Head of caudate nucleus (tissue), 42 donors: ENCODE measurements at regions not wholly inside any gene's neighbourhood (a gene's known extent, or its start where the extent isn't known, plus 50 kb on each side); places are given as distances from the start of the nearest gene placed in this dataset.

Source experiments
- DNase-seq, 42 donors: peaks; one replicate each; pipeline versions ENCODE4 v3.0.0 to v3.0.0-alpha.2; 2020 to 2021; ENCODE audit warnings: mixed read lengths in 7 of 42
- intact Hi-C: fragments of 100-400 bp; cut with DNase I; formaldehyde crosslinking; loops from one replicate; pipeline ENCODE4 v1.15.0; 2022

DNA sequence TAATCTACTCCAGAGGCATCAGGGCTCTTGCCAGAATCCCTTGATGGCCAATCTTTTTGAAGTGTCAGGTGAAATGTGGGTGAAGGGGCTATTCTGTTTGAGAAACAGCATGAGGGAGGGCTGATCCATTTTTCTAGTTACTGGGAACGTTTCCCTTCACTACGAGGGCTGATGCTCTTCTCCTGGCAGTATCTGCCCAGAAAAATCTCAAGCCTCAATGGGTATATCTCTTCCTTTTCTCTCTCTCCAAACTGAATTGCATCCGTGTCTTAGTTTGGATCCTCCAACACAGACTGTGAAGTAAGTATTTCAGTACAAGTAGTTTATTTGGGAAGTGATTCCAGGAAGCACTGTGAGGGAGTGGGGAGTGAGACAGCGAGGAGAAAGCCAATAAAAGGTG, 113.0 kb upstream of the NAV2 start:
- DNase-seq: no peak
- intact Hi-C loops: no loop called here

DNA sequence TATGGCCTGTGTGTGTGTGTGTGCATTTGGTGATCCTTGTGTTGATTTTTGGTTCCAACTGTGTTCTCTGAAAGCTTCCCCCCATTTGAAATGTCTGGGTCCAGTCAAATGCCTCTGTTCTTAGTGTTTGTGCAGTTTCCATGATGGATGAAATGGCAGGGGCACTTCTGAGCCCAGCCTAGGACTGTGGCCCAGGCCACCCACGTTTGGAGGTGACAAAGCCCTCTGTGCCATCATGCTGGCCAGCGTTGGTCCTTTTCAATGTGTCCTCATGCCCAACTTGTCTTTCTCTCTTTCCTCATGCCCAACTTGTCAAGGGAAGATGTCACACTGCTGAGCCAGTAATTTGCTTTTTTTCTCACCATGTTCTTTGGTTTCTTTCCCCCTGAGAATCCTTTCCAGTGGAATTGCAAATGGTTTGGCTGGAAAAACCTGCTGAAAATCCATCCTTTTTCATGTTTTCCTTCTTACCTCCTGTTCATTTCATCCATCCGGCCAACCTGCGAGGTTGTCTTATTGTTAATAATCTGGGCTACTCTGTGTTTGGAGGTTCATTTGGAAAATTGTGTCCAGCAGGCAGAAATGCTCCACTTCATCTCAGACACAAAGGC, 113.7 kb upstream of the NAV2 start:
- no peak for DNase-seq
- intact Hi-C loops: no loop called here

DNA sequence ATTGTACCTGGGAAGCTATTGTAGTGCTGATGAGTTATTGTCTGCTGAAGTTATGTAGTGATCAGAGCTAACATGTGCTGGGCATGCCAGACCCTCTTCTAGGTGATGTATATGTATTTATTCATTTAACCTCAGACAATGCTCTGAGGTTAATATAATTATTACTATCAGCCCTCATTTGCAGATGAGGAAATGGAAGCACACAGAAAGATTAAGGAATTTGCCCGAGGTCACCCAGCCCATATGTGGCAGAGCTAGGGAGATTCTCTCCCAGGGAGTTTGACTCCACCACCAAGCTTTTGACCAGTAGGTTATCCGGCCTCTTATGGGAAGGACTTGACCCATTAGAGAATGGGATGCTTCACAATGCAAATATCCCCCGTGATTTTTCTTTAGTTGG, 114.2 kb upstream of the NAV2 start:
- peak in 1 of 42 donors; percentile 23 for DNase-seq
- intact Hi-C loops: no loop called here

DNA sequence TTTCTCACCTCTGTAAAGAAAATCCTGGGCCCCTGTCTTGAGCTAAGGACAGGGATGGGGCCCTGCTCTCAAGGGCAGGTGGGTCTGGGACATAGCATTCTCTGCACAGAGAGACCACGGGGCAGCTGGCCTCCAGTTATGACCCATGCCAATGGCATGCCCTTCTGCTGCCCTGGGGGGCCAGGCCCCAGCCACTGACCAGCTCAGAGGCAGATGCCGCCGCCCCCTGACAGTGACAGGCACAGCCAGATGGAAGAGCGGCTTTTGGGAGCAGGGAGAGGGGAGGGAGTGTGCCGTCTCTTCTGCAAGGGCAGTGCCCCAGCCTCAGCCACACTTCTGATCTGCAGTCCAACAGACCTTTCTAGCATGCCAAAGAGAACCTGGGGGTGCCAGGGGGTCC, 114.8 kb upstream of the NAV2 start:
- peak in 16 of 42 donors; percentile 12 to 60 (median 33) for DNase-seq
- intact Hi-C loops: no loop called here

DNA sequence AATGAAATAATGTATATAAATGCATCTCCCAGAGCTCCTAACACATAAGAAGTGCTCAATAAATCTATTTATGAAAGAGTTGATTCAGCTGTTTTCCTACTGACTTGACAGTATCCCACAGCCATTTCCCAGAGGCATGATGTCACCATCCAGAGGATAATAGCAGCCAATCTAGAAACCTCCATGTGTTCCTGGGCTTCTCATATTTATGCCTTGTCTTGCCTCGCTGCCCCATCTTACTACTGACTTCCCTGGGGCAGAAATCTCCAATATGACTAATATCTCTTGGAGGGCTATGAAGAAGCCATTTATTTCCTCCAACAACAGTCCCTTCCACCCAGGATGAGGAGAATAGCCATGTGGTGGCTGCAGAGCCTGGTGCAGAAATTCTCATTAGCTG, 115.4 kb upstream of the NAV2 start:
- intact Hi-C loops: no loop called here

DNA sequence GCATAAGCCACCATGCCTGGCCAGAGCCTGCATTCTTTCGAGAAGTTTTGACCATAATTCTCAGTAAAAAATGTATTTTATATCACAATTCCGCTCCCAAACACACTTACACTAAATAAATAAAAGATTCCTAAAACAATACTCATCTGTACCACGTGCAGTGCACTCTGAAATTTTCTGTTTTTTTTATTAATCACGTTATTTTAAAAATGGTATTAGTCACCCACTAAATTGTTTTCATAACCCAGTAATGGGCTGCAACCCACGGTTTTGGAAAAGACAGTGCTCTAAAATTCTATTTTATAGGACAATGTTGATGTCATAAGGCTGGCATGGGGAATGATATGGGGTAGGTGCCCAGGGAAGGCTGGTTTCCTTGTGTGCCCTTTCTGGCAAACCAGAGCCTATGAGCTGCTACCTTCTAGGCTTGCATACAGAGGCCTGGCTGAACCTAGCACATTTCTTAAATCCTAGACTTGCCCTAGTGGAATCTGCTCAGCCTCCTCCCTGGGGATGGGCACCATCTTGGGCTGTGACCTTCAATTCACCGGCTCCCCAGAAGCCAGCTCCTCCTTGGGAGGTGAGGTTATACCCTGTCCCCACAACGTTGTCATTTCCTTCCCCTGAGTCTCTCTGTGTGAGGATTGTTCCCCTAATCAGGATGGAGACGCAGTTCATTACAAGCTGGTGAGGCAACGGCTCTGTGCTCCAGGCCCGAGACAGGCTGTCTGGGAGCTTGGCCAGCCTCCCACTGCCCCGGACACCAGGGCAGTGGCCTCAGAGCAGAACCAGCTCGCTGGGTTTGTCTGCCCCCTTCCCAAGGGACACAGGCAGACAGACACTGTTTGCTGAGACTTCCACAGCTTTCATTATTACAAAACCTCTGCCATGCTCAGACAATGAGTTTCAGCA, 116.5 kb upstream of the NAV2 start:
- intact Hi-C loops: no loop called here
- peak in 26 of 42 donors; percentile 15 to 66 (median 43) for DNase-seq

More for the DNA sequence above, 115.4 kb upstream of the NAV2 start:
- peak in 1 of 42 donors; percentile 37 for DNase-seq

DNA sequence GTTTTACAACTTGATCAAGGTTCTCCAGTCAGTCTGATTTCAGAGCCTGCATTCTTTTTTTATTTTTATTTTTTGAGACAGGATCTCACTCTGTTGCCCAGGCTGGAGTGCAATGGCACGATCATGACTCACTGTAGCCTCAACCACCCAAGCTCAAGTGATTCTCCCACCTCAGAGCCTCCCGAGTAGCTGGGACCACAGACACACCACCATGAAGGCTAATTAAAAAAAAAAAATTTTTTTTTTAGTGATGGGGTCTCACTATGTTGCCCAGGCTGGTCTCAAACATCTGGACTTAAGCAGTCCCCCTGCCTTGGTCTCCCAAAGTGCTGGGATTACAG, 117.2 kb upstream of the NAV2 start:
- intact Hi-C loops: no loop called here

DNA sequence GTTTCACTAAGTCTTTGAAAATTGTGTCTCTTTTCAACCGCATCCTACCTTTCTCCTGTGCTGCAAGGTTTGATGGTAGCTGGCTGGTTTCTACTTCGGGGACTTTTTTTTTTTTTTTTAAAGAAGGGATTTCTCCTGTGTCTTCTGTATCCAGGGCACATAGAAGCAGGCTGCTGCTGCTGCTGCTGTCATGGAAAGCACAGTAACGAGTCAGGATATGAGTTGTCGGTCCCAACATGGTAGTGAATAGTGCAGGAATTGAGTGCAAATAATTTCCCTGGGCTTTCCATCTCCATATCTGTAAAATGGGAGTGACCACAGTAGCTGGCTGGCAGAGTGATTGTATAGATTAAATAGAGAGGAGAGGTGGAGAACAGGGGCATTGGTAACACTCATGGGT, 118.3 kb upstream of the NAV2 start:
- DNase-seq: peak in 1 of 42 donors; percentile 16
- intact Hi-C loops: no loop called here

More for the DNA sequence above, 117.2 kb upstream of the NAV2 start:
- DNase-seq: peak in 1 of 42 donors; percentile 32

DNA sequence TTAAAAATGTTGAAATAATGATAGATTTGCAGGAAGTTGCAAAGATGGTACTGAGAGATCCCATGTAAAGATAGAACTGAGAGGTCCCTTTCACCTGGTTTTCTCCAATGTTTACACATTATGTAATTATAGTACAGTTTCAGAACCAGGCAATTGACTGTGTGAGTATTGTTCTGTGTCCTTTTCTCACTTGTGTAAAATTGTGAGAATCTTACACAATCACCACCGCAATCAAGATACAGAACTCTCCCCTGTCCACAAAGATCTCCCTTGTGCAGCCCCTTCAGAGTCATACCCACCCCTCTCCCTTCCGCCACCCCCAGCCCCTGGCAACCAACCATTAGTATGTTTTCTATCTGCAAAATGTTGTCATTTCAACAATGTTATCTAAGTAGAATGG, 119.8 kb upstream of the NAV2 start:
- intact Hi-C loops: no loop called here

DNA sequence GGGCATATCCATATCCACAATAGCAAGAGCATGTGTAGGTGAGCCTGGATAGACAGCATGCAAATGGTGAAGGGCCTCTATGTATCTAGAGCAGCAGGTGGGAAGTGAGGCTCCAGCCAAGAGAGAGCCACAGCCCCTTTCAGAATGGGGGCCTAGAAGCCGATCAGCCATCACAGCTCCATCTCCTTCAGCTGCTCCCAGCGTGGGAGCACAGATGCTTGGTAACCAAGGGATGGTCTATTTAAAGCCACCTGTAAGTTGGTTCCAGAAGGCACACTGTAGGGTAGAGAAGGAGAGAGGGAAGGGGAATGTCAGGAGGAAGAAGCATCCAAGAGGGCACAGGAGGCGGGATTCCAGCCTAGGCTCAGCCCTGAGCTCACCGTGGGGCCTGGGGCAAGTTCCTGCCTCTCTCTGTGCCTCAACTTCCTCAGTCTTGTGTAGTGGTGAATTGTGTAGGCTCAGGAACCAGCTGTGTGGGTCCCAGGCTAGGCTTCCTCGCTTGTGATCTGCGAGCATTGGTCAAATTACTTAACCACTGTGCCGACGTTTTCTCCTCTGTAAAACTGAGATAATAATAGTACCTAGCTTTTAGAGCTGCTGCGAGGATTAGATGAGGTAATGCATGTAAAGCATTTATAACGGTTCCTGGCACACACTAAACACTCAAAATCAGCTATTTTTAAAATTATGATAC, 122.9 kb upstream of the NAV2 start:
- intact Hi-C loops: no loop called here
- DNase-seq: peak in 7 of 42 donors; percentile 7 to 61 (median 32)

More for the DNA sequence above, 119.8 kb upstream of the NAV2 start:
- DNase-seq: peak in 1 of 42 donors; percentile 7

DNA sequence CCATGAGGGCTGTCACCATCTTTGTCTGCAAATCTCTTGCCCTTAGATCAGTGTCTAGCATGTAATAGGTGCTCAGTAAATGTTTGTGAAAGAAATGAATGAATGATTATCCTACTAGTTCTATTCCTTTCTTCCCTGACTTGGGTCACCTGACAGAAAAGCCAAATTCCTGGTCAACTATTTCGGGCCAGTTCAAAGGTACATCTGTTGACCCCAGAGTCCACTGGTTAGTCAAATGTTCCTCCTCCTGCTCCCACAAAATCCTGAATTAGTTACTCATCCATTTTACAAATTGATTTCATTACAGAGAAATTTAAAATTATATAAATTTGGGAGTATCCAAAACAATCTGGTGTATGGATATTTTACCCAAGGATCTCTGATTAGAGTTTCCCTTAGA, 124.7 kb upstream of the NAV2 start:
- intact Hi-C loops: no loop called here
- DNase-seq: peak in 1 of 42 donors; percentile 22

DNA sequence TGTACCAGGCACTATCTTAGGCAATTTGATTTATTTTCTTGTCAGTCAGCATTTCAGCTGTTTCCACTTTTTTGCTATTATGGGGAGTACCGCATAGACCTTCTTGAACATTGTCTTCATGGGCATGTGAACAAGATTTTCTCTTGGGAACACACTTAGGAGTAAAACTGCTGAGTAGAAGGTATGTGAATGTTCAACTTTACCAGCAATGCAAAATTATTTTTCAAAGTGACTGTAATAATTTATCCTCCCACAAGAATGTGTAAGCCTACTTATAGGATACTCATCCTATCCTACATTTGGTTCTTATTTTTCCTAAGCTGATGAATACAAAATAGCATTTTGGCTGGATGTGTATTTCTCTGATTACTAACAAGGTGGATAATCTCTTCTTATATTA, 132.0 kb upstream of the NAV2 start:
- intact Hi-C loops: no loop called here
- DNase-seq: no peak

DNA sequence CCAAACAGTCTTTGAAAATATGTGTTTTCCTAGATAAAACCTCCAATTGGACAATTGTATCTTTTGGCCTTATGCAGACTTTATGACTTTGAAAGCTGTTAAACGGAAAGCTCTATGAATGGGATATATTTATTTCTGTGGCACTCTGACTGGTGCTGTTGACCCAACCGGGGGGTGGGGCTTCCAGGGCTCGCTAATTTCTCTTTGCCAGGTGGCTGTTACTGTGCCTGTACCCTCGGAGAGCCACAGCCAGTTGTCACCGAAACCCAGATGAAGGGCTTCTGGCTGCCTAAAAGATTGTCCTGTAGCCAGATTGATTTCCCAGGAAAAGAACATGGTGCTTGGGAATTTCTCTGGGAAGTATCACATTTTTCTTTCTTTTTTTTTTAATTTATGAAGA, 132.7 kb upstream of the NAV2 start:
- no peak for DNase-seq
- intact Hi-C loops: no loop called here

DNA sequence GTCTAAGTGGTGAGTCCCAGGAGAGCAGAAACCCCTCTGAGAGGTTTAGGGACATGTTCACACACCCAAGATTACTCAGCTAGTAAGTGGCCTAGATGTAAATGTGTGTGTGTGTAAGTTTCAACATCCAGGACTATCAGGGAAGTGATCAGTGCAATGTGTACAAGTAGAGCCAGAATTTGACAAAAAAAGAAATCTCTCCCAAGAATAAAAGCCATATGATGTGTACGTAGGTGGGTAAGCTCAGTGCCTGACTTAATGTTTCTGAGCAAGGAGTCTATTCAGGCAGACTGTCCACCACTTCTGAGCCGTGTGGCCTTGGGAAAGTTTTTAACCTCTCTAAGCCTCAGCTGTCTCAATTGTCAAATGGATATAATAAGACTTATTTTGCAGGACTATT, 133.8 kb upstream of the NAV2 start:
- intact Hi-C loops: no loop called here
- no peak for DNase-seq

DNA sequence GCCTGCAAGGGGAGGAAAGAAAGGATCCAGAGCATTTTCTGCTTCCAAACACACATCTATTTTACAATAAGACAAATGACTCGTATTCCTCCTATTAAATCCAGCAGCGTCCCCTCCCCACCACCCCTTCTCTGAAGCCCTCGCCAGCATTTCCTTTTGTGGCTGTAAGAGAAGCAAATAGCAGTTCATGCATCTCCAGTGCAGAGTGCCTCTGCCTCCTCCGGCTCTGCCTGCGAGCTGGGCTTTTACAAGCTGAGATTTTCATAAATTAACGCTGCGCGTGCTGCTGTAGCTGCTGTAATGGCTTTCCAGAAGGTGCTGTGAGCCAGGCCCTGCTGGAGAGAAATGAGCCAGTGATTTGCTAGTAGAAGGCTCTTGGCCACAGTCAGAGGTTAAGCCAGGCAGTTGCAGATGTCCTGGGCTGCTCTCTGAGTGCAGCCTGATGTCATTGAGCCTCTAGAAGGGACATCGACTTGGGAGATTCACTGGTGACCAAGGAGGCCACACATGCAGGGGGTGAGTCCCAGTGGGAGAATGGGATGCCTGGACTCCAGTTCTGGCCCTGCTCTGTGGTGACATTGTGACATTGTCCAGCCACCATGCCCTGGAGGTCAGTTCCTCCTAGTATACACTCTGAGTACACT, 134.5 kb upstream of the NAV2 start:
- intact Hi-C loops: no loop called here
- peak in 40 of 42 donors; percentile 36 to 93 (median 68) for DNase-seq

DNA sequence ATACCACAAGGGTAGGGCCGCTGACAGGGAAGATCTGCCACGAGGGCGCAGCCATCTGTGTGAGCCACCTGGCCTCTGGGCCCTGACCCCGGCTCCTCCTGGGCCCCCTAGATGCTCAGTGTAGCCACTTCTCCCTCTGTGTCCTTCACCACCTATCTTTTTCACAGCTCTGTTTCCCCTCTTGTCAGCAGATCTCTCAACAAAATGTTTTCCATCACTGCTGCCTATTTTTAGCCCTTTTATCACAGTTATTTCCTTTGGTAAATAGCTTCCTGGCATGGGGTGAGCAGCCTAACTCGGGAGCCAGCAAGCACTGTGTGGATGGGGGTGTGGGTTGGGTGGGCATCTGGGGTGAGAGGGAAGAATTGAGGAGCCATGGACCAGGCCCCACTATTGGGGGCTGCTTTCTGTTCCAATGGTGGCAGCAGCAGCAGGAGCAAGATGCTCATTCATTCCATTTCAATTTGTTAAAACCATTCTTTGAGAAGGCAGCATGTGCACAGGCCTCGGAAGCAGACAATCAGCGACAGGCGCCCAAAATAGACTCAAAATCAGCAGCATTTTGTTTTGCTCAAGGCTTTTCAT, 135.2 kb upstream of the NAV2 start:
- DNase-seq: peak in 2 of 42 donors; percentile 14 to 56
- intact Hi-C loops: no loop called here

DNA sequence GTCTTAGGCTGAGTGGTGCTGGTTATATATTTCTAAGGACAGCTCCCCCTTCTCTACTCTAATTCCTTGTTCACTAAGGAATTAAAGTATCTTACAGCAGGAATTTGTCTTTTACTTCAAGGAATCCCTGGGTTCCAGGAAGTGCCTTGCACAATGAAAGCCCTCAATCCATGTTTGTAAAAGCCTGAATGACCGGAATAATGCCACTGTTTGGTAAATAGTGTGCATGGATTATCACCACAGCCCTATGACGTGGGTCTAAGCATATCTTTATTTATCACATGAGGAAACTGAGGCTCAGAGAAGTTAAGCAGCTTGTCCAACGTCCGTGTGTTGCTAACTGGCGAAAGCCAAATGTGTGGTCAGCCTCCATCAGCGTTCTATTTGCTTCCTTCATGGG, 135.7 kb upstream of the NAV2 start:
- DNase-seq: no peak
- intact Hi-C loops: no loop called here

DNA sequence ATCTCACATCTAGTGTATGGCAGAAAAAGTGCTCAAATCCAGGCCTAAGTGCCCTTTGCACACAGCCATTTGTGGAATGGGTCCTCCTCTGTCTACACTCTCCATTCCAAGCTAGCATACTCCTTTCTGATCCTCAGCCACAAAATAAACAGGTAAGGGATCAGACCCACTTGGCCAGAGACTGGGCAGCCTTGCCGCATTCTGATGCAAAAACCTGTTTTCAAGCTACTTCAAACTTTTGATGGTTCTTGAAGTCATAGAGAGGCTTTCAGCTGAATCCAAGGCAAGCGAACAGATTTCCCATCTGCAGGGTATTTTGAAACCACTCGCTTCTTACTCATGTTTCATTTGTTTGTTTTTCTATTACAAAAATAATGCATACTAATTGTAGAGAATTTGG, 136.6 kb upstream of the NAV2 start:
- DNase-seq: no peak
- intact Hi-C loops: no loop called here

DNA sequence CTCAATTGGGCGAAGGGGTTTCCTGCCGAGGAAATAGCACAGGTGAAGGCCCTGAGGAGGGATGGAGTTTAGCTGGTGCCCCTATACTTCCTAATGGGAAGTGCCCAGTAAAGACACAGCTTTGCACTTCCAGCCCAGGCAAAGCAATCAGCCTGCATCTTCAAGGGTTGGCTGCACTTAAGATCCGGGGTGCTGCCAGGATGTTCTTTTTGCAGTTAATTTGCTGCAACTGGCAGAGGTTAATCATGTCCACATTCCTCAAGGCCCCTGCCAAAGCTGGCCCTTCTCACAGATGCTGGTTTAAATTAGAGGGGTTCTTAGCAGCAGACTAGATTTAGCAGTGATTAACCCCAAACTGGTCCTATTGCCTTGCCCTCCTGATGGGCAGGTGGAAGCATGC, 137.7 kb upstream of the NAV2 start:
- no peak for DNase-seq
- intact Hi-C loops: no loop called here
